ENCODE measurements at regions not wholly inside any gene's neighbourhood (a gene's known extent, or its start where the extent isn't known, plus 50 kb on each side); places are given as distances from the start of the nearest gene placed in this dataset.

- DNase-seq (ENCODE audit: low spot score) (no peak), ATAC-seq (ENCODE audit: insufficient number of reproducible peaks, low FRiP score, low read depth) (no peak)
- H3K9me3 ChIP-seq: no peaks in the 10 kb centered on the region
- no peaks in the 10 kb centered on the region for H3K4me1 ChIP-seq (ENCODE audit: control insufficient read depth in 1 of 2, low read depth in 2 of 2)
- TF ChIP-seq, protein P1, sequence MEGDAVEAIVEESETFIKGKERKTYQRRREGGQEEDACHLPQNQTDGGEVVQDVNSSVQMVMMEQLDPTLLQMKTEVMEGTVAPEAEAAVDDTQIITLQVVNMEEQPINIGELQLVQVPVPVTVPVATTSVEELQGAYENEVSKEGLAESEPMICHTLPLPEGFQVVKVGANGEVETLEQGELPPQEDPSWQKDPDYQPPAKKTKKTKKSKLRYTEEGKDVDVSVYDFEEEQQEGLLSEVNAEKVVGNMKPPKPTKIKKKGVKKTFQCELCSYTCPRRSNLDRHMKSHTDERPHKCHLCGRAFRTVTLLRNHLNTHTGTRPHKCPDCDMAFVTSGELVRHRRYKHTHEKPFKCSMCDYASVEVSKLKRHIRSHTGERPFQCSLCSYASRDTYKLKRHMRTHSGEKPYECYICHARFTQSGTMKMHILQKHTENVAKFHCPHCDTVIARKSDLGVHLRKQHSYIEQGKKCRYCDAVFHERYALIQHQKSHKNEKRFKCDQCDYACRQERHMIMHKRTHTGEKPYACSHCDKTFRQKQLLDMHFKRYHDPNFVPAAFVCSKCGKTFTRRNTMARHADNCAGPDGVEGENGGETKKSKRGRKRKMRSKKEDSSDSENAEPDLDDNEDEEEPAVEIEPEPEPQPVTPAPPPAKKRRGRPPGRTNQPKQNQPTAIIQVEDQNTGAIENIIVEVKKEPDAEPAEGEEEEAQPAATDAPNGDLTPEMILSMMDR (IDR thresholded peaks at IDR 0.05): no peak
- no peaks in the 10 kb centered on the region for H3K27me3 ChIP-seq (replicated peaks; ENCODE audit: insufficient read depth)
- H3K4me3 ChIP-seq: no peak overlapping the region
- H3K36me3 ChIP-seq: no peaks in the 10 kb centered on the region
- no peak overlapping the region for H3K27ac ChIP-seq
Measured at GRCh38 chr21:27082431-27083010, 115.6 kb upstream of the ADAMTS5 start.

DNA sequence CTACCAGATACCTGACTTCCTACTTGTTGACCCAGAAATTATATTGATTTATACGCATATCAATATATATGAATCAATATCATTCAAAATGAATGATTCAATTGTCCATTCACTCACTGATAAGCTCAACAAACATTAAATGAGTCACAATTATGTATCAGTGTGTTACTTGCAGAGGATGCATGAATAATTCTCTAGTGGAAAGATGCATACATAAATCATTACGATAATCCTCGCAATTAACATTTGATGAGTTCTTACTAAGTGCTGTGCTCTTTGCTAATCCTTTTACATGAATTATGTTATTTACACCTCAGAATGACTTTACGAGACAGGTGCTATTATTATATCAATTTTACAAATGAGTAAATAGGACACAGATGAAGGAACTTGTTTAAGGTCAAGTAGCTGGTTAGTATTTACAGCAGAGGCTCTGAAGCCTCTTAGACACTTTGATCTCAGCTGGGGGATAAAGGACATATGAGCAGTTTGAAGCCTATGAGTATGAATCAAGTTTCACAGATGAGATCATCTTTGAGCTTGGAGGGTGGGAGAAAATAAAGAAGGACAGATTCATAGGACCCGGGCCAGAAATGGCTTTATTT, 112.8 kb upstream of the ADAMTS5 start:
- no peaks in the 10 kb centered on the region for H3K4me1 ChIP-seq (ENCODE audit: control insufficient read depth in 1 of 2, low read depth in 2 of 2)
- H3K27me3 ChIP-seq (replicated peaks; ENCODE audit: insufficient read depth): no peaks in the 10 kb centered on the region
- no peaks in the 10 kb centered on the region for H3K9me3 ChIP-seq
- H3K4me3 ChIP-seq: no peak overlapping the region
- no peaks in the 10 kb centered on the region for H3K36me3 ChIP-seq
- TF ChIP-seq, protein P1 (IDR thresholded peaks at IDR 0.05): no peak
- DNase-seq (ENCODE audit: low spot score) (no peak), ATAC-seq (ENCODE audit: insufficient number of reproducible peaks, low FRiP score, low read depth) (no peak)
- no peak overlapping the region for H3K27ac ChIP-seq

DNA sequence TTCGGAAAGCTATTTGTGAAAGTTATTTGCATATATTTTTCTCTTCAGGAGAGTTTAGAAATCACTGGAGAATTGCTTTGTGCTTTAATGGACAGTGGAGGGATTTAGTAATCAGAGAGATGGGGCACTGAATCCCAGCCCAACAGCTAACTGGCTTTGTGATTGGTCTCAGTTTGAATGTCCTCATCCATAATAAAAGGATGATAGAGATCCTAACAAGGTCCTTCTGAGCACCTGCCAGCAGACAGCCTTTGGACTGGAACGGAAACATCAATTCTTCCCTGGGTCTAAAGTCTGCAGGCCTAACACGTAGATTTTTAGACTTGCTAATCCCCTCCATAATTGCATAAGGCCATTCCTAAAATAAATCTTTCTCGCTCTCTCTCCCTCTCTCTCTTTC, 112.0 kb upstream of the ADAMTS5 start:
- DNase-seq (ENCODE audit: low spot score) (no peak), ATAC-seq (ENCODE audit: insufficient number of reproducible peaks, low FRiP score, low read depth) (no peak)
- TF ChIP-seq, protein P1 (IDR thresholded peaks at IDR 0.05): no peak
- Histone ChIP-seq H3K9me3 (no peaks in the 10 kb centered on the region), H3K4me1 (ENCODE audit: control insufficient read depth in 1 of 2, low read depth in 2 of 2) (no peaks in the 10 kb centered on the region), H3K27ac (no peak overlapping the region), H3K4me3 (no peak overlapping the region), H3K27me3 (replicated peaks; ENCODE audit: insufficient read depth) (no peaks in the 10 kb centered on the region), H3K36me3 (no peaks in the 10 kb centered on the region)

- Histone ChIP-seq H3K4me1 (ENCODE audit: control insufficient read depth in 1 of 2, low read depth in 2 of 2) (no peaks in the 10 kb centered on the region), H3K4me3 (no peak overlapping the region), H3K36me3 (no peaks in the 10 kb centered on the region), H3K9me3 (no peaks in the 10 kb centered on the region), H3K27me3 (replicated peaks; ENCODE audit: insufficient read depth) (no peaks in the 10 kb centered on the region), H3K27ac (no peak overlapping the region)
- DNase-seq (ENCODE audit: low spot score): no peak
- no peak for ATAC-seq (ENCODE audit: insufficient number of reproducible peaks, low FRiP score, low read depth)
- TF ChIP-seq, protein P1 (IDR thresholded peaks at IDR 0.05): no peak
Measured at GRCh38 chr21:27077501-27077900, 110.6 kb upstream of the ADAMTS5 start.

- H3K9me3 ChIP-seq: no peaks in the 10 kb centered on the region
- peaks cover 0 to 5% of the 10 kb centered on the region in 2 donors for H3K4me1 ChIP-seq (ENCODE audit: control insufficient read depth in 1 of 2, low read depth in 2 of 2)
- no peak overlapping the region for H3K27ac ChIP-seq
- DNase-seq (ENCODE audit: low spot score): no peak
- TF ChIP-seq, protein P1 (IDR thresholded peaks at IDR 0.05): no peak
- H3K36me3 ChIP-seq: no peaks in the 10 kb centered on the region
- no peaks in the 10 kb centered on the region for H3K27me3 ChIP-seq (replicated peaks; ENCODE audit: insufficient read depth)
- no peak overlapping the region for H3K4me3 ChIP-seq
- no peak for ATAC-seq (ENCODE audit: insufficient number of reproducible peaks, low FRiP score, low read depth)
Measured at GRCh38 chr21:27076025-27076424, 109.1 kb upstream of the ADAMTS5 start.

Data from thoracic aorta (tissue), 2 donors.